HL-60 (cell line): ENCODE measurements at regions not wholly inside any gene's neighbourhood (a gene's known extent, or its start where the extent isn't known, plus 50 kb on each side); places are given as distances from the start of the nearest gene placed in this dataset.

Experiments used
- DNase-seq, 2 experiments: peaks; one replicate each; pipeline ENCODE4 v3.0.0-alpha.2; 2010 to 2020; ENCODE audit warnings: low read depth in 1 of 2, low spot score in 1 of 2
- H3K27ac ChIP-seq: fragments of 250-450 bp; sonication (Bioruptor Pico); replicated peaks from 2 replicates; pipeline ENCODE4 v1.5.1; 2020; ENCODE audit warnings: mild to moderate bottlenecking, moderate library complexity
- H3K27me3 ChIP-seq: fragments of 250-450 bp; sonication (Bioruptor Pico); 2 replicates; pipeline ENCODE4 v1.5.1; 2021; ENCODE audit warnings: mild to moderate bottlenecking, moderate library complexity; ENCODE audit not compliant: insufficient read depth, poor library complexity, severe bottlenecking
- H3K4me3 ChIP-seq: replicated peaks from 2 replicates; pipeline ENCODE4 v1.5.1; 2011; ENCODE audit warnings: mild to moderate bottlenecking, control low read depth, low read length; ENCODE audit not compliant: insufficient read depth
- CTCF ChIP-seq: IDR thresholded peaks from one replicate; pipeline ENCODE4 v1.5.1; 2011; ENCODE audit warnings: low read length, control low read depth, inconsistent platforms; ENCODE audit not compliant: insufficient read depth
- GABPA ChIP-seq: IDR thresholded peaks from 2 replicates; pipeline ENCODE4 v1.6.1; 2012; ENCODE audit warnings: low read depth
- POLR2AphosphoS5 ChIP-seq: IDR thresholded peaks from 2 replicates; pipeline ENCODE4 v1.6.1; 2012; ENCODE audit warnings: low read depth
- REST ChIP-seq: IDR thresholded peaks from 2 replicates; pipeline ENCODE4 v1.6.1; 2012; ENCODE audit warnings: low read depth; ENCODE audit not compliant: insufficient replicate concordance
- SPI1 ChIP-seq: IDR thresholded peaks from 2 replicates; pipeline ENCODE4 v1.6.1; 2012; ENCODE audit warnings: low read depth, mild to moderate bottlenecking, borderline replicate concordance

- TF ChIP-seq POLR2AphosphoS5 (no peak), REST (no peak), CTCF (no peak), SPI1 (no peak), GABPA (no peak)
- Histone ChIP-seq H3K27me3 (no peaks in the 10 kb centered on the region), H3K4me3 (no peak overlapping the region), H3K27ac (no peak overlapping the region)
- DNase-seq = no peak
Observed at GRCh38 chr12:90576707-90577106, 378.3 kb downstream of the CCER1 start.

GRCh38 chr12:90575995-90576394, 379.0 kb downstream of the CCER1 start:
- TF ChIP-seq CTCF (no peak), REST (no peak), POLR2AphosphoS5 (no peak), GABPA (no peak), SPI1 (no peak)
- Histone ChIP-seq H3K27ac (no peak overlapping the region), H3K4me3 (no peak overlapping the region), H3K27me3 (no peaks in the 10 kb centered on the region)
- DNase-seq = no peak

- no peak for DNase-seq
- TF ChIP-seq REST = no peak
- TF ChIP-seq GABPA = no peak
- TF ChIP-seq POLR2AphosphoS5 = no peak
- no peak for TF ChIP-seq CTCF
- TF ChIP-seq SPI1 = no peak
- no peaks in the 10 kb centered on the region for H3K27me3 ChIP-seq
- H3K27ac ChIP-seq = no peak overlapping the region
- no peak overlapping the region for H3K4me3 ChIP-seq
Observed at GRCh38 chr12:90574676-90575075, 380.3 kb downstream of the CCER1 start.
